Endothelial cell of umbilical vein (primary cell): ENCODE measurements at regions not wholly inside any gene's neighbourhood (a gene's known extent, or its start where the extent isn't known, plus 50 kb on each side); places are given as distances from the start of the nearest gene placed in this dataset.

ENCODE experiments used
- BruUV-seq: library from RNA; stranded (reverse); fragments of 400-500 nt; replicated peaks from 2 replicates; lab custom pipeline; 2021; lab: Mats Ljungman, UMichigan
- CTCF ChIA-PET: fragments of 300-600, 350-600 bp; sonication (Branson Sonifier 250); formaldehyde crosslinking; loops from one replicate; lab custom pipeline; 2021; ENCODE audit warnings: antibody characterized with exemption, inconsistent platforms; lab: Charles Lee
- POLR2A ChIA-PET: fragments of 300-600, 350-600 bp; sonication (Branson Sonifier 250); formaldehyde crosslinking; loops from one replicate; lab custom pipeline; 2021; ENCODE audit warnings: antibody characterized with exemption, inconsistent platforms; lab: Charles Lee
- DNase-seq: peaks from one replicate; pipeline ENCODE4 v3.0.0-alpha.2; 2011; ENCODE audit warnings: low read depth, low spot score
- FAIRE-seq: peaks from 2 replicates; lab custom pipeline; 2011; peaks lifted over from hg19 to GRCh38; lab: Jason Lieb, UNC
- H2AFZ ChIP-seq: 2 replicates; pipeline ENCODE4 v1.6.0; 2012; ENCODE audit warnings: low read depth, low read length, control low read depth, inconsistent platforms
- H3K27ac ChIP-seq: 2 replicates; pipeline ENCODE4 v1.5.1; 2011; ENCODE audit warnings: low read depth, mild to moderate bottlenecking, control low read depth, low read length, moderate library complexity; ENCODE audit not compliant: insufficient read depth
- H3K27me3 ChIP-seq, 2 experiments: 2 replicates each; pipeline versions ENCODE4 v1.6.0 to v1.6.1; 2011; ENCODE audit warnings: low read length in 2 of 2, mixed read lengths in 1 of 2; ENCODE audit not compliant: control insufficient read depth in 2 of 2, insufficient read depth in 2 of 2
- H3K36me3 ChIP-seq, 2 experiments: 2 replicates in 1 of 2; 3 replicates in 1 of 2; pipeline ENCODE4 v1.5.1; 2011; ENCODE audit warnings: low read length in 2 of 2, mild to moderate bottlenecking in 1 of 2, moderate library complexity in 1 of 2; ENCODE audit not compliant: control insufficient read depth in 2 of 2, insufficient read depth in 2 of 2; ENCODE audit errors: extremely low read depth in 1 of 2
- H3K4me1 ChIP-seq: 3 replicates; pipeline ENCODE4 v1.5.1; 2011; ENCODE audit warnings: mild to moderate bottlenecking, low read length; ENCODE audit not compliant: control insufficient read depth, insufficient read depth; ENCODE audit errors: extremely low read depth
- H3K4me2 ChIP-seq: 2 replicates; pipeline ENCODE4 v1.6.1; 2011; ENCODE audit warnings: low read length, control low read depth, mixed read lengths; ENCODE audit not compliant: insufficient read depth
- H3K4me3 ChIP-seq, 3 experiments: fragments of 200-600 bp in 1 of 3; sonication (generic), shearing (Covaris generic) in 1 of 3; replicated peaks in 1 of 3; 2 replicates each; pipeline ENCODE4 v1.5.1; 2011 to 2016; ENCODE audit warnings: control low read depth in 3 of 3, low read length in 3 of 3, mild to moderate bottlenecking in 2 of 3, inconsistent platforms in 1 of 3, low read depth in 1 of 3, moderate library complexity in 1 of 3; ENCODE audit not compliant: insufficient read depth in 1 of 3
- H3K79me2 ChIP-seq: 2 replicates; pipeline ENCODE4 v1.6.0; 2012; ENCODE audit warnings: low read length, inconsistent platforms; ENCODE audit not compliant: control insufficient read depth, insufficient read depth
- H3K9ac ChIP-seq: replicated peaks from 2 replicates; pipeline ENCODE3; 2011; ENCODE audit warnings: low read length, control low read depth; ENCODE audit not compliant: insufficient read depth; ENCODE audit errors: extremely low read depth
- H3K9me1 ChIP-seq: replicated peaks from 3 replicates; pipeline ENCODE4 v1.6.0; 2011; ENCODE audit warnings: mild to moderate bottlenecking, low read length; ENCODE audit not compliant: control insufficient read depth, insufficient read depth; ENCODE audit errors: extremely low read depth
- H3K9me3 ChIP-seq: replicated peaks from 2 replicates; pipeline ENCODE4 v1.5.1; 2012; ENCODE audit warnings: low read length, inconsistent platforms; ENCODE audit not compliant: control insufficient read depth, insufficient read depth
- H4K20me1 ChIP-seq: replicated peaks from 2 replicates; pipeline ENCODE3; 2011; ENCODE audit warnings: mild to moderate bottlenecking, low read length; ENCODE audit not compliant: control insufficient read depth, insufficient read depth; ENCODE audit errors: extremely low read depth
- CTCF ChIP-seq, 2 donors: IDR thresholded peaks; 1 replicate in 1 of 2; 2 replicates in 1 of 2; pipeline ENCODE4 v1.5.1; 2011; ENCODE audit warnings: low read length in 2 of 2, mild to moderate bottlenecking in 2 of 2, moderate library complexity in 2 of 2, control low read depth in 1 of 2, inconsistent platforms in 1 of 2, low read depth in 1 of 2; ENCODE audit not compliant: insufficient read depth in 1 of 2; ENCODE audit errors: extremely low read depth in 1 of 2
- EZH2 ChIP-seq: IDR thresholded peaks from 2 replicates; pipeline ENCODE4 v1.6.1; 2012; ENCODE audit warnings: borderline replicate concordance, low read depth, mild to moderate bottlenecking, moderate library complexity, low read length, inconsistent platforms; ENCODE audit not compliant: severe bottlenecking
- FOS ChIP-seq: IDR thresholded peaks from 2 replicates; pipeline ENCODE4 v1.6.1; 2011; ENCODE audit warnings: mild to moderate bottlenecking, low read length, moderate library complexity, borderline replicate concordance; ENCODE audit not compliant: insufficient read depth
- GATA2 ChIP-seq: IDR thresholded peaks from 2 replicates; pipeline ENCODE4 v1.7.0; 2011; ENCODE audit warnings: low read depth, mild to moderate bottlenecking, moderate library complexity, mixed read lengths, low read length; ENCODE audit not compliant: insufficient read length, insufficient read depth
- JUN ChIP-seq: IDR thresholded peaks from 2 replicates; pipeline ENCODE4 v1.6.1; 2011; ENCODE audit warnings: borderline replicate concordance, low read depth; ENCODE audit not compliant: insufficient read length, insufficient read depth
- MAX ChIP-seq: IDR thresholded peaks from 2 replicates; pipeline ENCODE4 v1.6.1; 2011; ENCODE audit not compliant: insufficient read depth, insufficient read length
- MYC ChIP-seq: IDR thresholded peaks from one replicate; pipeline ENCODE4 v1.6.1; 2011; ENCODE audit warnings: mild to moderate bottlenecking, low read depth, low read length
- POLR2A ChIP-seq: IDR thresholded peaks from 2 replicates; pipeline ENCODE4 v1.6.1; 2012; ENCODE audit warnings: low read depth, mild to moderate bottlenecking, control low read depth, low read length
- POLR2AphosphoS5 ChIP-seq: IDR thresholded peaks from 2 replicates; pipeline ENCODE4 v1.6.1; 2012; ENCODE audit warnings: low read depth, mild to moderate bottlenecking, control low read depth, low read length, moderate library complexity; ENCODE audit not compliant: insufficient read depth
- dilution Hi-C: fragments of 300-500 bp; cut with MboI; formaldehyde crosslinking; loops from one replicate; pipeline ENCODE4 v1.15.0; 2019; ENCODE audit warnings: low sequenced_read_pairs; ENCODE audit not compliant: extremely low pct_ligation_motif_present
- intact Hi-C: fragments of 100-400 bp; cut with micrococcal nuclease; formaldehyde crosslinking; loops from one replicate; pipeline ENCODE4 v1.10.0; 2022

GRCh38 chr2:2798337-2798736, 467.3 kb upstream of the MYT1L start:
- intact Hi-C loops = no loop called here
- H3K9me3 ChIP-seq = peaks cover 4% of the 10 kb centered on the region
- no TSS peak for BruUV-seq

GRCh38 chr2:2797797-2798196, 466.7 kb upstream of the MYT1L start:
- dilution Hi-C loops = no loop called here
- no peaks in the 10 kb centered on the region for H3K79me2 ChIP-seq
- H2AFZ ChIP-seq = no peak overlapping the region
- BruUV-seq = no TSS peak
- no peak overlapping the region for H3K4me2 ChIP-seq
- ChIA-PET POLR2A (no interaction called here), CTCF (no interaction called here)
- H3K27ac ChIP-seq = no peak overlapping the region
- no peak for FAIRE-seq
- intact Hi-C loops = no loop called here
- H4K20me1 ChIP-seq = no peaks in the 10 kb centered on the region
- H3K36me3 ChIP-seq = no peaks in the 10 kb centered on the region
- no peaks in the 10 kb centered on the region for H3K27me3 ChIP-seq
- TF ChIP-seq EZH2 (no peak), MAX (no peak), GATA2 (no peak), JUN (no peak), FOS (no peak), POLR2A (no peak), POLR2AphosphoS5 (no peak), MYC (no peak), CTCF (IDR thresholded peaks at IDR 0.05; ENCODE audit: extremely low read depth in 1 of 2, insufficient read depth in 1 of 2, low read depth in 1 of 2, low read length in 2 of 2) (no peak)
- H3K9ac ChIP-seq = no peak overlapping the region
- H3K9me1 ChIP-seq = no peaks in the 10 kb centered on the region
- peaks cover 4% of the 10 kb centered on the region for H3K9me3 ChIP-seq
- H3K4me1 ChIP-seq = no peaks in the 10 kb centered on the region
- DNase-seq = no peak
- H3K4me3 ChIP-seq = no peak overlapping the region

More at GRCh38 chr2:2798337-2798736, 467.3 kb upstream of the MYT1L start:
- no peak overlapping the region for H2AFZ ChIP-seq
- TF ChIP-seq FOS (no peak), MAX (no peak), JUN (no peak), POLR2AphosphoS5 (no peak), GATA2 (no peak), MYC (no peak), POLR2A (no peak)
- no peaks in the 10 kb centered on the region for H3K36me3 ChIP-seq
- no peaks in the 10 kb centered on the region for H4K20me1 ChIP-seq
- H3K9me1 ChIP-seq = no peaks in the 10 kb centered on the region
- H3K4me1 ChIP-seq = no peaks in the 10 kb centered on the region
- CTCF ChIA-PET = no interaction called here
- no peak overlapping the region for H3K4me3 ChIP-seq
- no peak overlapping the region for H3K27ac ChIP-seq
- FAIRE-seq = no peak
- no peaks in the 10 kb centered on the region for H3K27me3 ChIP-seq
- dilution Hi-C loops = no loop called here
- no peaks in the 10 kb centered on the region for H3K79me2 ChIP-seq
- H3K4me2 ChIP-seq = no peak overlapping the region
- DNase-seq = no peak
- POLR2A ChIA-PET = no interaction called here
- H3K9ac ChIP-seq = no peak overlapping the region
